ENCODE measurements at regions not wholly inside any gene's neighbourhood (a gene's known extent, or its start where the extent isn't known, plus 50 kb on each side); places are given as distances from the start of the nearest gene placed in this dataset.

- ATAC-seq (no peak), DNase-seq (no peak)
- H3K4me1 ChIP-seq = no peaks in the 10 kb centered on the region
- no peak overlapping the region for H3K27ac ChIP-seq
- no peak for TF ChIP-seq CTCF (IDR thresholded peaks at IDR 0.05)
- no peak overlapping the region for H3K4me3 ChIP-seq
- no peaks in the 10 kb centered on the region for H3K36me3 ChIP-seq
- intact Hi-C loops (cut with DNase I) = no loop called here
- H3K9me3 ChIP-seq = no peaks in the 10 kb centered on the region
- peaks cover 6% of the 10 kb centered on the region for H3K27me3 ChIP-seq
Measured at GRCh38 chr17:34723875-34724274, 144.5 kb downstream of the TMEM132E start.

GRCh38 chr17:34721326-34721725 lies 141.9 kb downstream of the TMEM132E start:
- DNase-seq (no peak), ATAC-seq (no peak)
- TF ChIP-seq CTCF (IDR thresholded peaks at IDR 0.05) = no peak
- Histone ChIP-seq H3K4me3 (no peak overlapping the region), H3K9me3 (no peaks in the 10 kb centered on the region), H3K4me1 (no peaks in the 10 kb centered on the region), H3K27me3 (peaks cover 6% of the 10 kb centered on the region), H3K36me3 (no peaks in the 10 kb centered on the region), H3K27ac (no peak overlapping the region)
- intact Hi-C loops (cut with DNase I) = no loop called here

- Histone ChIP-seq H3K4me3 (no peak overlapping the region), H3K9me3 (no peaks in the 10 kb centered on the region), H3K27me3 (peaks cover 6% of the 10 kb centered on the region), H3K27ac (no peak overlapping the region), H3K4me1 (no peaks in the 10 kb centered on the region), H3K36me3 (no peaks in the 10 kb centered on the region)
- intact Hi-C loops (cut with DNase I) = no loop called here
- TF ChIP-seq CTCF (IDR thresholded peaks at IDR 0.05) = no peak
- DNase-seq (no peak), ATAC-seq (no peak)
Measured at GRCh38 chr17:34720760-34721159, 141.4 kb downstream of the TMEM132E start.

- intact Hi-C loops (cut with DNase I) = no loop called here
- Histone ChIP-seq H3K4me3 (no peak overlapping the region), H3K4me1 (no peaks in the 10 kb centered on the region), H3K9me3 (no peaks in the 10 kb centered on the region), H3K36me3 (no peaks in the 10 kb centered on the region), H3K27ac (no peak overlapping the region), H3K27me3 (peaks cover 6% of the 10 kb centered on the region)
- TF ChIP-seq CTCF (IDR thresholded peaks at IDR 0.05) = no peak
- DNase-seq (no peak), ATAC-seq (no peak)
Measured at GRCh38 chr17:34719569-34719968, 140.2 kb downstream of the TMEM132E start.

GRCh38 chr17:34717092-34717491 lies 137.7 kb downstream of the TMEM132E start:
- no peak overlapping the region for H3K4me3 ChIP-seq
- intact Hi-C loops (cut with DNase I) = no loop called here
- DNase-seq = no peak

More at GRCh38 chr17:34717092-34717491, 137.7 kb downstream of the TMEM132E start:
- TF ChIP-seq CTCF (IDR thresholded peaks at IDR 0.05) = no peak
- no peak for ATAC-seq
- peaks cover 6% of the 10 kb centered on the region for H3K27me3 ChIP-seq
- H3K9me3 ChIP-seq = no peaks in the 10 kb centered on the region
- no peaks in the 10 kb centered on the region for H3K4me1 ChIP-seq
- no peak overlapping the region for H3K27ac ChIP-seq
- no peaks in the 10 kb centered on the region for H3K36me3 ChIP-seq

Data from upper lobe of right lung (tissue), 1 donor.